ENCODE measurements at regions not wholly inside any gene's neighbourhood (a gene's known extent, or its start where the extent isn't known, plus 50 kb on each side); places are given as distances from the start of the nearest gene placed in this dataset.
"Not testable (repeated sequence)": the region's sequence is repeated elsewhere in the genome, so short reads cannot be mapped to it uniquely, and the experiment has no call there.

GRCh38 chrX:1140236-1140681 lies 72.2 kb downstream of the CRLF2 start:
- no peak overlapping the region for H2AFZ ChIP-seq (ENCODE audit: low read length, unreplicated experiment)
- no peaks in the 10 kb centered on the region for H3K4me1 ChIP-seq (ENCODE audit: control insufficient read depth, insufficient read depth, low read length, unreplicated experiment)
- no peaks in the 10 kb centered on the region for H3K79me2 ChIP-seq (ENCODE audit: control insufficient read depth, insufficient read depth, low read length, unreplicated experiment)
- no peaks in the 10 kb centered on the region for H3K36me3 ChIP-seq (ENCODE audit: insufficient read depth, low read length)
- H3K27ac ChIP-seq (ENCODE audit: low read depth, low read length) = no peak overlapping the region
- H3K27me3 ChIP-seq (ENCODE audit: insufficient read depth, low read length) = no peaks in the 10 kb centered on the region; the same call in 1 of the 2 replicates
- H3K4me3 ChIP-seq (ENCODE audit: low read depth, low read length) = no peak overlapping the region

- Histone ChIP-seq H3K27ac (ENCODE audit: low read depth, low read length) (no peak overlapping the region), H3K4me1 (ENCODE audit: control insufficient read depth, insufficient read depth, low read length, unreplicated experiment) (no peaks in the 10 kb centered on the region), H2AFZ (ENCODE audit: low read length, unreplicated experiment) (no peak overlapping the region), H3K27me3 (ENCODE audit: insufficient read depth, low read length) (no peaks in the 10 kb centered on the region; the same call in 1 of the 2 replicates), H3K4me3 (ENCODE audit: low read depth, low read length) (no peak overlapping the region), H3K36me3 (ENCODE audit: insufficient read depth, low read length) (no peaks in the 10 kb centered on the region), H3K79me2 (ENCODE audit: control insufficient read depth, insufficient read depth, low read length, unreplicated experiment) (no peaks in the 10 kb centered on the region)
Observed at GRCh38 chrX:1139185-1139500, 73.3 kb downstream of the CRLF2 start.

GRCh38 chrX:1138476-1139184 lies 73.8 kb downstream of the CRLF2 start:
- no peaks in the 10 kb centered on the region for H3K79me2 ChIP-seq (ENCODE audit: control insufficient read depth, insufficient read depth, low read length, unreplicated experiment)
- no peaks in the 10 kb centered on the region; the same call in 1 of the 2 replicates for H3K27me3 ChIP-seq (ENCODE audit: insufficient read depth, low read length)
- H2AFZ ChIP-seq (ENCODE audit: low read length, unreplicated experiment) = no peak overlapping the region
- H3K27ac ChIP-seq (ENCODE audit: low read depth, low read length) = no peak overlapping the region
- no peak overlapping the region for H3K4me3 ChIP-seq (ENCODE audit: low read depth, low read length)
- H3K4me1 ChIP-seq (ENCODE audit: control insufficient read depth, insufficient read depth, low read length, unreplicated experiment) = no peaks in the 10 kb centered on the region
- no peaks in the 10 kb centered on the region for H3K36me3 ChIP-seq (ENCODE audit: insufficient read depth, low read length)

- Histone ChIP-seq H3K27ac (ENCODE audit: low read depth, low read length) (no peak overlapping the region), H2AFZ (ENCODE audit: low read length, unreplicated experiment) (no peak overlapping the region), H3K36me3 (ENCODE audit: insufficient read depth, low read length) (no peaks in the 10 kb centered on the region), H3K27me3 (ENCODE audit: insufficient read depth, low read length) (no peaks in the 10 kb centered on the region; the same call in 1 of the 2 replicates), H3K79me2 (ENCODE audit: control insufficient read depth, insufficient read depth, low read length, unreplicated experiment) (no peaks in the 10 kb centered on the region), H3K4me1 (ENCODE audit: control insufficient read depth, insufficient read depth, low read length, unreplicated experiment) (no peaks in the 10 kb centered on the region), H3K4me3 (ENCODE audit: low read depth, low read length) (no peak overlapping the region)
Observed at GRCh38 chrX:1137531-1137930, 74.9 kb downstream of the CRLF2 start.

- not testable (repeated sequence) for H3K4me1 ChIP-seq (ENCODE audit: control insufficient read depth, insufficient read depth, low read length, unreplicated experiment); H3K4me3 ChIP-seq (ENCODE audit: low read depth, low read length); H3K36me3 ChIP-seq (ENCODE audit: insufficient read depth, low read length); H3K79me2 ChIP-seq (ENCODE audit: control insufficient read depth, insufficient read depth, low read length, unreplicated experiment); H3K27me3 ChIP-seq (ENCODE audit: insufficient read depth, low read length); H2AFZ ChIP-seq (ENCODE audit: low read length, unreplicated experiment); H3K27ac ChIP-seq (ENCODE audit: low read depth, low read length)
Observed at GRCh38 chrX:1136582-1136981, 75.9 kb downstream of the CRLF2 start.

- no peaks in the 10 kb centered on the region for H3K4me1 ChIP-seq (ENCODE audit: control insufficient read depth, insufficient read depth, low read length, unreplicated experiment)
- no peaks in the 10 kb centered on the region for H3K36me3 ChIP-seq (ENCODE audit: insufficient read depth, low read length)
- H3K27ac ChIP-seq (ENCODE audit: low read depth, low read length) = no peak overlapping the region
- H2AFZ ChIP-seq (ENCODE audit: low read length, unreplicated experiment) = no peak overlapping the region
- H3K27me3 ChIP-seq (ENCODE audit: insufficient read depth, low read length) = no peaks in the 10 kb centered on the region; the same call in 1 of the 2 replicates
- H3K4me3 ChIP-seq (ENCODE audit: low read depth, low read length) = no peak overlapping the region
- no peaks in the 10 kb centered on the region for H3K79me2 ChIP-seq (ENCODE audit: control insufficient read depth, insufficient read depth, low read length, unreplicated experiment)
Observed at GRCh38 chrX:1134976-1135375, 77.5 kb downstream of the CRLF2 start.

- Histone ChIP-seq H3K79me2 (ENCODE audit: control insufficient read depth, insufficient read depth, low read length, unreplicated experiment) (no peaks in the 10 kb centered on the region), H3K4me3 (ENCODE audit: low read depth, low read length) (no peak overlapping the region), H3K4me1 (ENCODE audit: control insufficient read depth, insufficient read depth, low read length, unreplicated experiment) (no peaks in the 10 kb centered on the region), H3K27ac (ENCODE audit: low read depth, low read length) (no peak overlapping the region), H3K36me3 (ENCODE audit: insufficient read depth, low read length) (no peaks in the 10 kb centered on the region), H3K27me3 (ENCODE audit: insufficient read depth, low read length) (no peaks in the 10 kb centered on the region), H2AFZ (ENCODE audit: low read length, unreplicated experiment) (no peak overlapping the region)
Observed at GRCh38 chrX:1134156-1134555, 78.3 kb downstream of the CRLF2 start.

GRCh38 chrX:1126738-1127137 lies 85.7 kb downstream of the CRLF2 start:
- Histone ChIP-seq H3K27me3 (ENCODE audit: insufficient read depth, low read length) (peaks cover 13% of the 10 kb centered on the region), H3K27ac (ENCODE audit: low read depth, low read length) (no peak overlapping the region), H3K4me1 (ENCODE audit: control insufficient read depth, insufficient read depth, low read length, unreplicated experiment) (no peaks in the 10 kb centered on the region), H3K79me2 (ENCODE audit: control insufficient read depth, insufficient read depth, low read length, unreplicated experiment) (no peaks in the 10 kb centered on the region), H3K36me3 (ENCODE audit: insufficient read depth, low read length) (no peaks in the 10 kb centered on the region), H2AFZ (ENCODE audit: low read length, unreplicated experiment) (no peak overlapping the region), H3K4me3 (ENCODE audit: low read depth, low read length) (no peak overlapping the region)

- no peak overlapping the region for H2AFZ ChIP-seq (ENCODE audit: low read length, unreplicated experiment)
- peaks cover 13% of the 10 kb centered on the region for H3K27me3 ChIP-seq (ENCODE audit: insufficient read depth, low read length)
- no peaks in the 10 kb centered on the region for H3K4me1 ChIP-seq (ENCODE audit: control insufficient read depth, insufficient read depth, low read length, unreplicated experiment)
- H3K79me2 ChIP-seq (ENCODE audit: control insufficient read depth, insufficient read depth, low read length, unreplicated experiment) = no peaks in the 10 kb centered on the region
- no peak overlapping the region for H3K4me3 ChIP-seq (ENCODE audit: low read depth, low read length)
- H3K27ac ChIP-seq (ENCODE audit: low read depth, low read length) = no peak overlapping the region
- H3K36me3 ChIP-seq (ENCODE audit: insufficient read depth, low read length) = no peaks in the 10 kb centered on the region
Observed at GRCh38 chrX:1124531-1124930, 87.9 kb downstream of the CRLF2 start.

GRCh38 chrX:1122851-1123250 lies 89.6 kb downstream of the CRLF2 start:
- not testable (repeated sequence) for H3K4me1 ChIP-seq (ENCODE audit: control insufficient read depth, insufficient read depth, low read length, unreplicated experiment); H2AFZ ChIP-seq (ENCODE audit: low read length, unreplicated experiment); H3K79me2 ChIP-seq (ENCODE audit: control insufficient read depth, insufficient read depth, low read length, unreplicated experiment); H3K36me3 ChIP-seq (ENCODE audit: insufficient read depth, low read length); H3K4me3 ChIP-seq (ENCODE audit: low read depth, low read length); H3K27ac ChIP-seq (ENCODE audit: low read depth, low read length)
- H3K27me3 ChIP-seq (ENCODE audit: insufficient read depth, low read length) = peaks cover 13% of the 10 kb centered on the region

GRCh38 chrX:1119275-1119674 lies 93.2 kb downstream of the CRLF2 start:
- H3K27me3 ChIP-seq (ENCODE audit: insufficient read depth, low read length) = peaks cover 6% of the 10 kb centered on the region; the same call in 1 of the 2 replicates
- no peaks in the 10 kb centered on the region for H3K4me1 ChIP-seq (ENCODE audit: control insufficient read depth, insufficient read depth, low read length, unreplicated experiment)
- no peak overlapping the region for H3K4me3 ChIP-seq (ENCODE audit: low read depth, low read length)
- no peaks in the 10 kb centered on the region for H3K36me3 ChIP-seq (ENCODE audit: insufficient read depth, low read length)
- no peak overlapping the region for H3K27ac ChIP-seq (ENCODE audit: low read depth, low read length)
- no peaks in the 10 kb centered on the region for H3K79me2 ChIP-seq (ENCODE audit: control insufficient read depth, insufficient read depth, low read length, unreplicated experiment)
- no peak overlapping the region for H2AFZ ChIP-seq (ENCODE audit: low read length, unreplicated experiment)

All from ACC112 (cell line).